ENCODE measurements at regions not wholly inside any gene's neighbourhood (a gene's known extent, or its start where the extent isn't known, plus 50 kb on each side); places are given as distances from the start of the nearest gene placed in this dataset.

GRCh38 chr6:169082817-169083507 is 170.7 kb downstream of the THBS2 start:
- no peak for DNase-seq (ENCODE audit: low spot score)

- DNase-seq (ENCODE audit: low spot score), result no peak
These were observed 171.6 kb downstream of the THBS2 start for GRCh38 chr6:169082093-169082492.

GRCh38 chr6:169081248-169081647 is 172.4 kb downstream of the THBS2 start:
- DNase-seq (ENCODE audit: low spot score), result no peak

- no peak for DNase-seq (ENCODE audit: low spot score)
These were observed 174.0 kb downstream of the THBS2 start for GRCh38 chr6:169079650-169080049.

- no peak for DNase-seq (ENCODE audit: low spot score)
These were observed 175.1 kb downstream of the THBS2 start for GRCh38 chr6:169078399-169079145.

- DNase-seq (ENCODE audit: low spot score), result no peak
These were observed 177.6 kb downstream of the THBS2 start for GRCh38 chr6:169075915-169076654.

GRCh38 chr6:169075211-169075914 is 178.3 kb downstream of the THBS2 start:
- no peak for DNase-seq (ENCODE audit: low spot score)

GRCh38 chr6:169074526-169074925 is 179.1 kb downstream of the THBS2 start:
- no peak for DNase-seq (ENCODE audit: low spot score)

GRCh38 chr6:169073311-169073710 is 180.3 kb downstream of the THBS2 start:
- DNase-seq (ENCODE audit: low spot score), result no peak

- no peak for DNase-seq (ENCODE audit: low spot score)
These were observed 181.3 kb downstream of the THBS2 start for GRCh38 chr6:169072127-169073042.

- DNase-seq (ENCODE audit: low spot score), result no peak
These were observed 182.3 kb downstream of the THBS2 start for GRCh38 chr6:169071394-169071793.

- no peak for DNase-seq (ENCODE audit: low spot score)
These were observed 183.0 kb downstream of the THBS2 start for GRCh38 chr6:169070506-169071176.

GRCh38 chr6:169069356-169069755 is 184.3 kb downstream of the THBS2 start:
- DNase-seq (ENCODE audit: low spot score), result no peak

GRCh38 chr6:169064194-169064593 is 189.5 kb downstream of the THBS2 start:
- DNase-seq (ENCODE audit: low spot score), result no peak

GRCh38 chr6:169062272-169062671 is 191.4 kb downstream of the THBS2 start:
- DNase-seq (ENCODE audit: low spot score), result no peak

- DNase-seq (ENCODE audit: low spot score), result no peak
These were observed 195.0 kb downstream of the THBS2 start for GRCh38 chr6:169058634-169059033.

- DNase-seq (ENCODE audit: low spot score), result no peak
These were observed 201.2 kb downstream of the THBS2 start for GRCh38 chr6:169052462-169052861.

- DNase-seq (ENCODE audit: low spot score), result no peak
These were observed 202.3 kb downstream of the THBS2 start for GRCh38 chr6:169051371-169051770.

- no peak for DNase-seq (ENCODE audit: low spot score)
These were observed 204.8 kb downstream of the THBS2 start for GRCh38 chr6:169048865-169049205.

GRCh38 chr6:169048185-169048864 is 205.3 kb downstream of the THBS2 start:
- no peak for DNase-seq (ENCODE audit: low spot score)

Measured in putamen (tissue), 1 donor.